ENCODE measurements at regions not wholly inside any gene's neighbourhood (a gene's known extent, or its start where the extent isn't known, plus 50 kb on each side); places are given as distances from the start of the nearest gene placed in this dataset.

GRCh38 chr4:114472269-114473032, 126.2 kb upstream of the UGT8 start:
- no peak overlapping the region for H3K27ac ChIP-seq
- intact Hi-C loops (cut with DNase I), result no loop called here
- DNase-seq, result no peak
- WGBS, 3 donors, result 94 to 95% (median 94%) methylated on average over 9 of the region's 9 CpGs
- TF ChIP-seq POLR2A (IDR thresholded peaks at IDR 0.05) (no peak), EP300 (IDR thresholded peaks at IDR 0.05) (no peak), CTCF (IDR thresholded peaks at IDR 0.05) (no peak)
- no peaks in the 10 kb centered on the region for H3K36me3 ChIP-seq
- no peaks in the 10 kb centered on the region for H3K4me1 ChIP-seq (ENCODE audit: insufficient read depth)
- H3K27me3 ChIP-seq, result no peaks in the 10 kb centered on the region
- H3K4me3 ChIP-seq, result no peak overlapping the region
- no peaks in the 10 kb centered on the region for H3K9me3 ChIP-seq

- WGBS, 3 donors, result 64 to 77% (median 72%) methylated on average over 3 of the region's 3 CpGs
- H3K4me1 ChIP-seq (ENCODE audit: insufficient read depth), result no peaks in the 10 kb centered on the region
- TF ChIP-seq POLR2A (IDR thresholded peaks at IDR 0.05), result no peak
- TF ChIP-seq CTCF (IDR thresholded peaks at IDR 0.05), result no peak
- no peak for TF ChIP-seq EP300 (IDR thresholded peaks at IDR 0.05)
- no peak for DNase-seq
- no peaks in the 10 kb centered on the region for H3K9me3 ChIP-seq
- no peak overlapping the region for H3K4me3 ChIP-seq
- no peak overlapping the region for H3K27ac ChIP-seq
- intact Hi-C loops (cut with DNase I), result no loop called here
- no peaks in the 10 kb centered on the region for H3K36me3 ChIP-seq
- H3K27me3 ChIP-seq, result no peaks in the 10 kb centered on the region
Measured at GRCh38 chr4:114474188-114474800, 124.3 kb upstream of the UGT8 start.

- Histone ChIP-seq H3K27ac (no peak overlapping the region), H3K36me3 (no peaks in the 10 kb centered on the region), H3K27me3 (no peaks in the 10 kb centered on the region), H3K4me3 (no peak overlapping the region), H3K9me3 (no peaks in the 10 kb centered on the region), H3K4me1 (ENCODE audit: insufficient read depth) (no peaks in the 10 kb centered on the region)
- TF ChIP-seq EP300 (IDR thresholded peaks at IDR 0.05), result no peak
- TF ChIP-seq CTCF (IDR thresholded peaks at IDR 0.05), result no peak
- no peak for TF ChIP-seq POLR2A (IDR thresholded peaks at IDR 0.05)
- DNase-seq, result no peak
- 90 to 93% (median 91%) methylated on average over 9 of the region's 9 CpGs for WGBS, 3 donors
- intact Hi-C loops (cut with DNase I), result no loop called here
Measured at GRCh38 chr4:114476310-114476709, 122.3 kb upstream of the UGT8 start.

DNA sequence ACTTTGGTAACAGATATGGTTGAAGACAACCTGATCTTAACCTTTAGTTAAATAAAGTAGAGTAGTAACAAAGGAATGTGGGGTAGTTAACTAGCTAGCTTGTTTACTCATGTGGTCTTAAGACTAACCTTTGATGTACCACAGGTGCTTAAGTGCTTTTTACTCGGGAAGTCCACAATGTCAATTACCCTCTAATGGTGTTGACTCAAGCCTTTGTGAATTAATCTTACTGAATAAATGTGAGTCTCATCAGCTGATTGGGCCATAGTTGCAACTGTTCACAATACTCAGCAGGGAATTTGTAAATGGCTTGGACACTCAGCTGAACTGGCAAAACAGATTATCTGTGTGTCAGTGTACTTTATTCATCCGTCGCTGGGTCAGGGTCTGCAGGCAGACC, 119.0 kb upstream of the UGT8 start:
- intact Hi-C loops (cut with DNase I), result no loop called here
- 67 to 74% (median 67%) methylated on average over 3 of the region's 3 CpGs for WGBS, 3 donors
- DNase-seq, result no peak
- H3K9me3 ChIP-seq, result no peaks in the 10 kb centered on the region
- no peaks in the 10 kb centered on the region for H3K4me1 ChIP-seq (ENCODE audit: insufficient read depth)
- no peak overlapping the region for H3K27ac ChIP-seq
- no peak for TF ChIP-seq CTCF (IDR thresholded peaks at IDR 0.05)
- no peak for TF ChIP-seq POLR2A (IDR thresholded peaks at IDR 0.05)
- no peak for TF ChIP-seq EP300 (IDR thresholded peaks at IDR 0.05)
- no peaks in the 10 kb centered on the region for H3K27me3 ChIP-seq
- no peaks in the 10 kb centered on the region for H3K36me3 ChIP-seq
- no peak overlapping the region for H3K4me3 ChIP-seq

All from ovary (tissue), 7 donors.